ENCODE measurements at regions not wholly inside any gene's neighbourhood (a gene's known extent, or its start where the extent isn't known, plus 50 kb on each side); places are given as distances from the start of the nearest gene placed in this dataset.

GRCh38 chr1:235009561-235010306 lies 118.9 kb downstream of the TOMM20 start:
- DNase-seq = no peak

GRCh38 chr1:235009074-235009473 lies 119.6 kb downstream of the TOMM20 start:
- DNase-seq = no peak

GRCh38 chr1:235008239-235008638 lies 120.4 kb downstream of the TOMM20 start:
- DNase-seq = no peak

GRCh38 chr1:235006816-235007215 lies 121.8 kb downstream of the TOMM20 start:
- DNase-seq = no peak

- DNase-seq = no peak
Measured at GRCh38 chr1:235006132-235006721, 122.4 kb downstream of the TOMM20 start.

- no peak for DNase-seq
Measured at GRCh38 chr1:235004840-235005391, 123.7 kb downstream of the TOMM20 start.

- no peak for DNase-seq
Measured at GRCh38 chr1:235004276-235004675, 124.4 kb downstream of the TOMM20 start.

- no peak for DNase-seq
Measured at GRCh38 chr1:235002706-235003300, 125.8 kb downstream of the TOMM20 start.

GRCh38 chr1:234999513-234999940 lies 129.1 kb downstream of the TOMM20 start:
- DNase-seq = no peak

- no peak for DNase-seq
Measured at GRCh38 chr1:234997896-234998741, 130.5 kb downstream of the TOMM20 start.

GRCh38 chr1:234997201-234997895 lies 131.3 kb downstream of the TOMM20 start:
- no peak for DNase-seq

GRCh38 chr1:234996245-234996757 lies 132.3 kb downstream of the TOMM20 start:
- no peak for DNase-seq

- DNase-seq = no peak
Measured at GRCh38 chr1:234994436-234995295, 134.0 kb downstream of the TOMM20 start.

GRCh38 chr1:234992065-234992464 lies 136.6 kb downstream of the TOMM20 start:
- no peak for DNase-seq

- DNase-seq = no peak
Measured at GRCh38 chr1:234990874-234991801, 137.5 kb downstream of the TOMM20 start.

- DNase-seq = no peak
Measured at GRCh38 chr1:234990328-234990675, 138.3 kb downstream of the TOMM20 start.

GRCh38 chr1:234989479-234990327 lies 138.9 kb downstream of the TOMM20 start:
- no peak for DNase-seq

GRCh38 chr1:234989019-234989418 lies 139.6 kb downstream of the TOMM20 start:
- DNase-seq = no peak

- DNase-seq = no peak
Measured at GRCh38 chr1:234988536-234988935, 140.1 kb downstream of the TOMM20 start.

All from central memory CD4-positive, alpha-beta T cell (primary cell).